Activated CD8-positive, alpha-beta memory T cell treated with anti-CD3 and anti-CD28 coated beads, Interleukin-2, amount 50 U/mL, for 4 hours (primary cell): ENCODE measurements at regions not wholly inside any gene's neighbourhood (a gene's known extent, or its start where the extent isn't known, plus 50 kb on each side); places are given as distances from the start of the nearest gene placed in this dataset.

Experiments
- DNase-seq: peaks from one replicate; pipeline ENCODE4 v3.0.0-alpha.2; 2020

DNA sequence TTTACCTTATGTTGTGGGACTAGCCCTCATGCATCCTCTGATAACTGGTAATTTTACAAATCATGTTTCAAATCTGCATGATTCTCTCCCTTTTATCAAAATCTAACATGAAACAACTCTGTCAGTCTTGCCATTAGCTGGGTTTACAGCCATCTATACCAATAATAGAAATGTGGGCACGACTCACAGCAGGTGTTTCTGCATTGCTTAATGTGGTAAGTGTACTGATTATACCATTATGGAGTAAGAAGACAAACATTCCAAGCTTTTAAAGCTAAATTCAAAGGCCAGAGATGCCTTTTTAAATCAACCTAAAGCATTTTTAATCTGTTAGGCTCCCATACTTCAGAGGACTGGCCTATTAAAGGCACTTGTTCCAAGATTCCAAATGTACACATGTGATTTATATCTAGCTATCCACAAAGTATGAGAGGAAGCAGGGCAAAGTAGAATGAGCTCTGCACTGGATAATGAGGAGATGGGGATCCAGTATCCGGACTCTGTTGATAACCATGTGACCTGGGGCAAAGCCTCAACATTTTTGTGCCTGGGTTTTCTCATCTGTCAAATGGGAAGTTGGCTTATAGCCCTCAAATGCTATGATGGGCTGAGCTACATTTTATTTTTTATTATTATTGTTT is 52.3 kb upstream of the FUT8 start:
- DNase-seq = no peak

DNA sequence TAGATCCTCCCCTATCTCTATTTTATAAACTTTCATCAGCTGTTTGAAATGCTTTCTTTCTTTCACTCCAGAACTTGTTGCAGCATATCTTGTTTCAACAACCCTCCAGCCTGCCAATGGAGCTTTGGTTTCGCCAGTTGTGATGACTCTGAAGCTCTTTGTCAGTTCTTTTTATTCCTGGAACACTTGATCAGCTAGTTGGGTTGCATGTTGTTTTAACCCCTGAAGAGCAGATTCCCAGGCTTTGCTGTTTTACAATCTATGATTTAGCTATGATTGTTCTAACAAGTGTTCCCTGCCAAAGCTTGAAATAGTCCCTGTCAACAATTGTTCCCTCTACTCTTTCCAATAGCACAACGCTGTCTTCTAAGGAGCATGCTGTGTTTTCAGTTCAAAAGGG is 50.6 kb upstream of the FUT8 start:
- no peak for DNase-seq
